GM21786 (cell line): ENCODE measurements at regions not wholly inside any gene's neighbourhood (a gene's known extent, or its start where the extent isn't known, plus 50 kb on each side); places are given as distances from the start of the nearest gene placed in this dataset.
"Not testable (repeated sequence)": the region's sequence is repeated elsewhere in the genome, so short reads cannot be mapped to it uniquely, and the experiment has no call there.

Source experiments
- ATAC-seq: cut with Tn5 transposase; IDR thresholded peaks from one replicate; pipeline ENCODE4 v1.9.1; 2021; ENCODE audit not compliant: unreplicated experiment

DNA sequence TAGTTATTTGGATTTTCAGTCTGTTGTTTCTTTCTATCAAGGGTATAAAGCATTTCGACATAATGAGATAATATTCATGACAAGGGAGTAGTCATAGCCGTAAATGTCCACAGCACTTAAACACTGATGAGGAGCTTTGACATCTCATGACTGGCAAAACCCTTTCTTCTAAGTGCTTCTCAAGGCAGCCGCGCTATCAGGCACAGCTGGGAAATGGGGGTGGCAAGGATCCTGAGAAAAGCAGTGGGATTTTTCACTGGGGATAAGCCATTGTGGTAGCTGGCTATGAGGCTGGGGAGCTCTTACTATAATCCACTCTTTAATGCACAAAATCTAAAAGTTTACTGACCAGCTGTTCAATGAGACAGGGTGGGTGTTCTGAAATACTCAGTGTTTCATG is 493.2 kb upstream of the KLF6 start:
- no peak for ATAC-seq

DNA sequence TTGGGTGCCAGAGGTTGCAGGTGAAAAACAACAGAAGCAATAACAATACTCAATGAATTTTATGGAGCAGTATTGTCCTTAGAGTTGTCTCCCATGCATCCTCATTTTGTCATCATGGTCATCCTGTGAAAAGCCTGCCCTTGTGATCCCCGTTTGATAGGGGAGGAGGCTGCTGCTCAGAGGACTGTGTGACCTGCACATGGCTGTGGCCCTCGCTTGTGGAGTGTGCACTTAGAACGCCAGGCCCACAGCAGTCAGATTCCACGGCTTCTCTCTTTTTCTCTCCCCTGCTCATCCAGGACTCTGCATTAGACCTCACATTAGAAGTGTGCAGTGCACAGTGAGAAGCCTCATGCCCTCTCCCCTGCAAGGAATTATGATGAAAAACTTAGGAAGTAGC is 491.1 kb upstream of the KLF6 start:
- ATAC-seq: no peak

DNA sequence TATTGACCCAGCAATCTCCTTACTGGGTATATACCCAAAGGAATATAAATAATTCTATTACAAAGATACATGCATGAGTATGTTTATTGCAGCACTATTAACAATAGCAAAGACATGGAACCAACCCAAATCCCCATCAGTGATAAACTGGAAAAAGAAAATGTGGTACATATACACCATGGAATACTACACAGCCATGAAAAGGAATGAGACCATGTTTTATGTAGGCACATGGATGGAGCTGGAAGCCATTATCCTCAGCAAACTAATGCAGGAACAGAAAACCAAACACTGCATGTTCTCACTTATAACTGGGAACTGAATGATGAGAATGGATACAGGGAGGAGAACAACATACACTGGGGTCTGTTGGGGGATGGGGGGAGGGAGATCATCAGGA is 489.7 kb upstream of the KLF6 start:
- not testable (repeated sequence) for ATAC-seq

DNA sequence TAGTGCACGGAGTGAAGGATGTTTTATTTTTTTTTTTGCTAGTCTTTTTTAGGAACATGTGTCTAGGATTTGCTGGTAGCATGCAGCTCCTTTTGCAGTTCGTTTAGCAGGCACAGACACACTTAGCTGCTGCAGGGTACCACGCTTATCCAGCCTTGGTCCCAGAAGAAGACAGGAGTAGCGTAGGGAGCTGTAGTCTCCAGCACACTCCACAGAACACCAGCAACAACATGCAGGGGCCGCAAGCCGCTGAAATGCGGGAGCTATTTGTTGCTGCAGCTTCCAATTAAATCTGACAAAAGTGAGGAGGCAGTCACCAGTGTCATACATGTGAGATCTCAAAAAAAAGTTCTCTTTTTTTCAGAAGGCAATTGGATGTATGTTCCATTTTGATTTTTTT is 486.2 kb upstream of the KLF6 start:
- no peak for ATAC-seq

DNA sequence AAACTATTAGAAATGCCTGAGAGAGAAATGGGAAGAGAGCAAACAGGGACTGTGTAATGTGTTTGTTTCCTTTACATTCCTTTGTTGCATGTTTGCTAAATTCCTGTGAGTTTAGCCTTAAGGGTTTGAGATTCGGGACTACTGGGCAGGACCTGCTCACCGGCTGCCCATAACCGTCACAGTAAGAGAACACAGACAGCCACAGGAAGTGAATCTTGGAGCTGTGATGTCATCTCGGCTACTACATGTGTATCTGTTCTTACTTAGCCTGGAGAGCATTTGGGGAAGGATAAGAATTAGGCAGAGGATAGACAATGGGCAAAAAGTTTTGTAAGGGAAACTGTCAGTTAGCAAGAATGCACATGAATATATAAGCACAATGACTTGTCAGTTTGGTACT is 485.1 kb upstream of the KLF6 start:
- no peak for ATAC-seq

DNA sequence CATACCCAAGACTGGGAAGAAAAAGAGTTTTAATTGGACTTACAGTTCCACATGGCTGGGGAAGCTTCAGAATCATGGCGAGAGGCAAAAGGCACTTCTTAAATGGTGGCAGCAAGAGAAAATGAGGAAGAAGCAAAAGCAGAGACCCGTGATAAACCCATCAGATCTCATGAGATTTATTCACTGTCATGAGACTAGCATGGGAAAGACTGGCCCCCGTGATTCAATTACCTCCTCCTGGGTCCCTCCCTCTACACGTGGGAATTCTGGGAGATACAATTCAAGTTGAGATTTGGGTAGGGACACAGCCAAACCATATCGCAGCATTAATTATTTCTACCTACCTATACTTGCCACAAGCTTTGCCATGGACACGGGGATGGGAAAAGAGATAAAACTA is 483.5 kb upstream of the KLF6 start:
- not testable (repeated sequence) for ATAC-seq

DNA sequence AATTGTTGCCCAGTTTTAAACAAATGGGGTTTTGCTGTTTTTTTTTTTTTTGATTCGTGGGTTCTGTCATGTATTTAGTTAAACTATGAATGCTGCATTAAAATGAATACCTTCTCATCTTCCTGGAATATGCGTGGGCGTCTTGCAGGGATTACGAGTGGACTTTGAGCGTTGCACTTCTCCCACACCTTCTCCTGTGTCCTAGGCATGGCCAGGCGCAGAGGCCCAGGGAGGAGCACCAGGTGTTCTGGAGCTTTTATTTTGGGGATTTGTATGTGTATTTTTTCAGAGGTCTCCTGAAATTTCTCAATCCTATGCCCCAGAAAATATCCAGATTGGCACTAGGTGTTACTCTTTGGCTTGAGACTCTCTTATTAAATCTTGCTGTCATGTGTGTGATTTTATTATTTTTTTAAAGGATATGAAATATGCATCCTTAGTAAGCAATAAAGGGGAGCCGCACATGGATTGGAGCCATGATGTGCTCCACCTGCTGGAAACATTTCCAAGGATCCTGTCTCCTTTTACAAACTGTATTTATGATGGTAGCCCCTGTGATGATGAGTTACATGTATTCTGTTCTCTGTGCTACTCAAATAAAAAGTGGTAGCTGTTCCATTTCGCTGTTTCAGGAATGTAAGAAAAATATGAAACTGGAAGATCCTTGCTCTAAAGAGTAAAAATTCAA is 482.2 kb upstream of the KLF6 start:
- ATAC-seq: no peak

DNA sequence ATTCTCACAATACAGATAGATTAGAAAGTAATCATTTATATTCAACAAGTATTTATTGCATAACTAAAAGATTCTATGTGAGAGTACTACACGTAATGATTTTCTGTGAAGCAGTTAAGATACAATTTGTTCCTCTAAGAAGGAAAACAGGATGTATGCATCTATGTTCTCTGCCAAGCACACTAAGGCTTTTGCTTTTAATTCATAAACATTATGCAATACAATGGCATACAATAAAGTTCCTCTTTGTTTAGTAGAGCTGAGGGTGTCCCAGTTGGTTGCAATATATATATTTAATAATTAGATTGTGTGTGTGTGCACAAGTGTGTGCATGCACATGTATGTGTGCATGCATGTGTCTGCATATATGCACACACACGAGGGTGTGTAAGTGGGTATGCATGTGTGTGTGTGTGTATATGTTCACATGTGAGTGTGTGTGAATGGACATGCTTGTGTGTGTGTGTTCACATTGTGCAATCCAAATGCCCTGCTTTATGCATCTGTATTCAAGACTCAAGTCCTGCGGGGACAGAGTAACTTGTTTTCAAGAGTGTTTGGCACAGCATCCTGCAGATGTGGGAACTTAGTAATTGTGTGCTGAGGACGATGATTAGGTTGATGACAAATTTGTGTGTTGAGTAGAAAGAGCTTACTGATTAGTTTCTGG is 481.5 kb upstream of the KLF6 start:
- no peak for ATAC-seq

DNA sequence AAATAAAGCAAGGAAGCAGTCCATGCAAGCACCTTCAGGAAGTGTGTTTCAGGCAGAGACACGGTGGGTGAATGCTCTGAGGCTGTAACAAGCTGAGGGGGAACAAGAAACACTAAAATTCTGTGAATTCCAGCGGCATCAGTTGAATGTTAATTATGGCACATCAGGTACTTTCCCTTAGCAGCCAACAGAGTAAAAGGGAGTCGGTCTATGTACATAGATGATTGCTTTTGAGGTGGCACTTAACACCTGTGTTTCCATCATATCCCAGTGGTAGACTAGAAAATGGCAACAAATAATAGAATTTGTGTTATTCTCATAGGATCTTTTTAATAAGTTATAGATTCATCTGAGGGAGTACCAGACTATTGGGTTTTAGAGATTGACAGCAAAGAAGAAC is 481.0 kb upstream of the KLF6 start:
- no peak for ATAC-seq

DNA sequence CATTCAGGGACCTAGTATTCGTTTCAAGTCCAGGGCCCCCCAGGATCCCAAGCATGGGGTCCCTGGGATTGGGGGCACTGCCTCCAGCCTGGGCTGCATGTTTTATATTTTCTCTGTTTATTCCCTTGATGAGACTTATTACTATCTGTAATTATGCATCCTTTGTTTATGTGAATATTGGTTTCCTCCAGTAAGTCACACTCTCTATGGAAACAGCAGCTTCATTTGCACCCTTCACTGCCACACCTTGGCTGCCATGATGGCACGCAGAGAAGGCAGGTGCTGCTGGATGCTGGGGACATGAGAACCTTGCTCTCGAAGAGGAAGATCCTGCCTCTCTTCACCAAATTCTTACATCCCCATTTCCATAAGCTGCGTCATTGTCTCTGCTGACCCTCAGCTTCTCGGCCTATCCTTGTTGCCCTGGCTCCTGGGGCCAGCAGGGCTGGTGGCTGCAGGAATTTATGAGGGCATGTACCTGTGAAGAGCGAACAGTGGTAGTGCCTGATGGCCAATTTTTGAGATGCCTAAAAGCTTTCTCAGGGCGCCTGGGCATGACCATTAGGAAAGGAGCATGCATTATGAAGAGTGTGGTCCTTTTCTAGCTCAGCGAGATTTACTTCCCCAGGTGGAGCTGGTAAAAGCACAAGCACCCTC is 479.3 kb upstream of the KLF6 start:
- ATAC-seq: no peak

DNA sequence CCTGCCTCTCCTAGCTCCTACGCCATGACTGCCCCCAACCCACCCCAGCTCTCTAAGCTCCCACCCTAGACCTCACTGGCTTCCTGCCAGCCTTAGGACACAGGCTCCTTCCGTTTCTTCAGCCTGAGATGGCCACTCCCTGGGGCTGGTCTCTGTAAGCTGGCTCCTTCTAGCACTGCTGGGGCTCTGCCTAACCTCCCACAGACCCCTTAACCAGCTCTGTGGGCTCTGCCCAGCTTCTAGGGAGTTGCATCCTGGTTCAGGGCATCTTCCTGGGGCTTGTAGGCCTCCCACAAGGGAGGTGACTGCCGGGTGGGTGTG is 478.6 kb upstream of the KLF6 start:
- no peak for ATAC-seq

DNA sequence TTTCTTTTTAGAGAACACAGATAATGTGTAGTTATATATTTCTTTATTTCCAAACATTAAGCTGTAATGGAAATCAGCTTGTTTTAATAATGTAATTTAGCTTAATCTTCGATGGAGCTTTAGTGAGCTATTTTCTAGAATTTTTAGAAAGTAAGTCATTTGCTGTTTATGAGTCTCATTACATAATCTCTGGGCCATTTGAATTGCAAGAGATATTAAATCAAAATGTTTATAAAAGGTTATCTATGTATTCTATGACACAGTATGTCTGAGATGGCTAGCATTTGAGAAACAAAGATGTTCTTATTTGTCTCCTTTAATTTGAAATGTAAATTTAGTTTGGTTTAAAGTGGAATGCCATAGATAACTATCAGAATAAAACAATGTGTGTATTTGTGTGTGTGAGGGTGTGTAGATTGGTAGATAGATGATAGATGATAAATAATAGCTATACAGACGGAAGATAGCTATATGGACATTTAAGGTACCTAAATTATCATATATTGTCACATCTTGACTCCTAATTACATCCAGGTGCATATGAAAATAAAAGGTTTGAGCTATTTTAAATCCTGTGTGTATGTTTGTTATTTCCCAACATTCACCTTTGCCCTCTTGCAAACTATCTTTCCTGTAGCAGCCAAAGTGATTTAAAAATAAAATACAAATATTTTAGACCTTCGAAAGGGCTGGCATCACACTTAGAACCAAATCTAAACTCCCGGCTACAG is 478.0 kb upstream of the KLF6 start:
- ATAC-seq: no peak

DNA sequence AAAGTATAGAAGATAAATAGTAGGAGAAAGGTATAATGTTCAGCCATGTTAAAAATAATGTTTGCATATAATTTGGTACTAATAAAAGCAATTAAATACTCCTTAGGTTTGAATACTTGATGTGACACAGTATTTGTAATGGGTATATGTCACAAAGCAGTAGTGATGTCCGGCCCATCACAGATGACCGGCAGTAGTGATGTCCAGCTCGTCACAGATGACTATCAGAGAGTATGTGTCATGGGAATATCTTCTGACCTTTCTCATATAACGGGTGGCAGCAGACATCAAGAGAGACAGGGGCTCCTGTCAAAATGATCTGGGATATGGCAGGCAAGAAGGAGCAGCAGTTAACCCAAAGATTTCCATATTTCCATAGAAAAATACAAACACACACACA is 477.4 kb upstream of the KLF6 start:
- ATAC-seq: no peak

DNA sequence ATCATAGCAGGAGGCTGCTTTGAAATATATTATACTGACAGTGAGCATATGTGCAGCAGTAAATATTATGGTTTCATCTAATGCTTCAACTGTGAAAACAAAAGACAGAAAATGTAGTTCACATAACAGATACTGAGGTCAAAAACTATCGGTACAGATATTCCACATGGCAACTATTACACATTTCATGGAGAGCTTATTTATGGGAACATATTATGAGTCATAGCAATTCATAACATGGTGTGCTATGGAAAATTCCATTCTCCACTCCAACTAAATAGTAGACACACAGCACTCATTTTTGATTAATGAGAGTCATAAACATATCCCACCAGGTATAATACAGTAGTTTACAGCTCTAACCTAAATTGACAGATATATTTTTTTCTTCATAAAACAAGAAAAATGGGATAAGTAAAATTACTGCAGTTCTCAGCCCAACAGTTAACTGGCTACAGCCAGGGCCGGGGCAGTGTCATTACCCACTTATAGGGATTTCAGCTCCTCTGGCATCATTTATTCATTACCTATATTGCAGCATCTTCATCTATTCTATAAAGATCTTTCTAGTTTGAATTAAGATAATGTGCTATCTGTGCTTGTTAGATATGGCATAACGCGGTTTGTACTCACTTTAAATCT is 475.6 kb upstream of the KLF6 start:
- no peak for ATAC-seq

DNA sequence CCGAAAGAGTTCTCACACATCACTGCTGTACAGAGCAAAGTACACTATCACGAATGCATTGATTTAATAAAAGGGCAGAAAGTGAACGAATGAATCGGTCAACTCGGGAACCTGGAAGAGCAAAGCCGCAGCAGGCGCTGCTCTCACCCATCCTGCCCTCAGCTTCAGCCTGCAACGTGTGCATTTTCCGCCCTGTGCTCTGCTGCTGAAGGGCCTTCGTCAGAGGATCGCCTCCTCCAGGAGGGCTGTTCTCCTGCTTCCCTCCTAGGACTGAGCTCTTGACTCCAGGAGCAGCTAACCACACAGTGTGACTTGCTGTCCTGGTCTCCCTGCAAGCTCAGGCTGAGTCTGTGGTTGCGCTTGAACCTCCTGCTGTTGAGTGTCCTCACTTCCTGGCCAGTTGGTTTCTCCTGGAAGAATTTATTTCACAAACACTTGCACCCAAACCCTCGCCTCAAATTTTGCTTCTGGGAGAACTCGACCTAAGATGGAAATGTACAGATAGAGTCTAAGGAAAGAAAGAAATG is 473.0 kb upstream of the KLF6 start:
- ATAC-seq: no peak

DNA sequence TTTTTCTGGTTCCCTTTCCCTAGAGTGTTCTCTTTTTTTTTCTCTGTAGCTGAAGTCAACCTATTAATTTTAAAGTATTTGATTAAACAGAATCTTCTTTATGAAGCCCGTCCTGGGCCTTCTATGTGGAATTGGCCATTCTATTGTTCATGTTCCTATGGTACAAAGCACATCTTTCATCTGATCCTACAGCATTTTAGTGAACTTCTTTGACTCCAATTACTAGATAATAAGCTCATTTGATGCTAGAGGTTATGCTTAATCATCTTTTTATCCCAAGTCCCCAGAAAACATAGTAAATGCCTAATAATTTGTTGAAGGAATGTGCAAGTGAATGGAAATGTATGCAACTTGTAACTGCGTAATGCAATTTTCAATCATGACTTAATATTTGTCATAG is 472.0 kb upstream of the KLF6 start:
- ATAC-seq: no peak

DNA sequence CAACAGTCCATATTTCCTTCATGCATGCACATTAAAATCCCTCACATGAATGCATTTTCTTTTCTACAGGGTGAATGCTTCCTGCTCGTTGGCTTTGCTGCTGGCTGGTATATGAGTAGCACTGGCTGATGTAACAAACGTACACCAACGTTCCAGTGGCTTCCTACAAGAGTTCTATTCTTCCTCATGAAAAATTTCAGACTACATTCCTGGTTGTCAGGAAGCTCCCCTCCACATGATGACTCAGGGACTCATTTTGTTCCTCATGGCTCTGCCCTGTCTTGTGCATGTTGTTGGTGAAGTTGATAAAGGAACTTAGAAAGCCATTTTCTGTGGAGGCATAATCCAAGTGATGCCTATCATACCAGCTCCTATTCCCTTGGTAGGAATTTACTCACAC is 470.7 kb upstream of the KLF6 start:
- no peak for ATAC-seq

DNA sequence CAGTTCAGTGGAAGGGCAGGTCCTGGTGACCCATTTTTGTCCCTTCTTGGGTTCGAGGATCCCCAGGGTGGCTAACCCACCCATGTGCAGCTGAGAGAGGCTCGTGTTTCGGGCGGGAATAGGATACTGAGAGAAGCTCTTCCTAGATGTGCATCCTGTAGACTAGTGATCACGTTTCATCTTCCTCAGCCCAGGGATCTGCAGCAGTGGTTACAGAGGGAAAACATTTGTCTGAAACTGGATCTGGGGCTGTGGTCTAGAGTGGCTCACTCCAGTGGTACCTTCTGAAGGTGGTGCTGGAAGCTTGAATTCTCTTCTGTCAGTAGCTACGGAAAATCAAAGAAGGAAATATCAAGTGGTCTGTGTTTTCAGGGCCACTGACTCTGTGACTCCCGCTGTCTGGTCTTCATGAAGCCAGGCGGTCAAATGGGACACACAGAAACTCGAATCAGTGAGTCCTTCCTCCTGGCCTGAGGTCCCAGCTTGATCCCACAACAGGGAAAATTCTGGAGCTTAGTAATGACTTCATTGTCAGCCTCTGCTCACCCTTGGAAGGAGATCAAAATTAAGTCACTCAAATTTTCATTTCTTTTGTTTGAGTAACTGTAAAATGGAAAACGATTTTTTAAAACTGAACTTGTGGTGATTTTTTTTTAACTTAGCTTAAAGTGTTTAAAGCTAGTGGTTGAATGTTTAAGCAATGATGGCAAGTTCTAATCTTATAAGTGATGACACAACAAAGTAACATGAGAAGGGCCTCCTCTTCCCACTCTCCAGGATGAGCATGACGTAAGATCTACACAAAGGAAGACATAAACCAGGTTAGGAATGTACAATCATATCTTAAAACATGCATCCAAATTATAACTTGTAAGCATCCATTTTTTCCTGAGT is 469.3 kb upstream of the KLF6 start:
- no peak for ATAC-seq

DNA sequence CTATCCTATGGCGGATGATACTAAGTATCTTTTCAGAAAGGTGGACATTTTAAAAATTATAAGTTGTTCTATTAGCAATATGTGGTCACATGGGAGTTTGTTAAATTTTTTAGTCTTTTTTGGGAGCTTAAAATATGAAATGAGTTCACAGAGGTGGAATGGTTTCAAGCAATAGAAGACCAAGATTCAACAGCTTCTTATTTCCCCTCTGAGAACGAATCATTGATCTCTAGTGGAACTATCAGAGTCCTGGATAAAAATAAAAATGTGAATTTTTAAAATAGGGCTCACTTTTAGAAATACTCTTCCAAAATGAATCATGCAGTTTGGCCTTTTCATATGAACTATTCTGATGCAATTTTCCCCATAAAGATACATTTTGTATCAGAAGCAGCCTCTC is 467.7 kb upstream of the KLF6 start:
- no peak for ATAC-seq

DNA sequence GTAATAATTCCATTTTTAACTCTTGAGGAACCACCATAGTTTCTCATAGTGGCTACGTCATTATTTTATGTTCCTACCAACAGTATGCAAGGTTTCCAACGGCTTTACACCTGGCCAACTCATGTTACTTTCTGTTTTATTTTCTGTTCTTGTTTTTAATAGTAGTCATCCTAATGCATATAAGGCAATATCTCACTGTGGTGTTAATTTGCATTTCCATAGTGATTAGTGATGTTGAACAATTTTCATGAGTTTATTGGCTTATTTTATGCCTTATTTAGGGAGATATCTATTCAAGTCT is 465.5 kb upstream of the KLF6 start:
- ATAC-seq: peak; percentile 72
